ENCODE measurements at regions not wholly inside any gene's neighbourhood (a gene's known extent, or its start where the extent isn't known, plus 50 kb on each side); places are given as distances from the start of the nearest gene placed in this dataset.
"Not testable (repeated sequence)": the region's sequence is repeated elsewhere in the genome, so short reads cannot be mapped to it uniquely, and the experiment has no call there.

- TF ChIP-seq ZNF121 (tag by site-specific recombination; IDR thresholded peaks at IDR 0.05); ZNF274 (IDR thresholded peaks at IDR 0.05; ENCODE audit: low read length); ZNF274 (tag by site-specific recombination; IDR thresholded peaks at IDR 0.05; ENCODE audit: borderline replicate concordance); CTCF (tag by site-specific recombination; IDR thresholded peaks at IDR 0.05); ZNF211 (tag by site-specific recombination; IDR thresholded peaks at IDR 0.05; ENCODE audit: low read depth); MYNN (tag by site-specific recombination; IDR thresholded peaks at IDR 0.05; ENCODE audit: borderline replicate concordance); ZNF701 (tag by site-specific recombination; IDR thresholded peaks at IDR 0.05); ZNF658 (tag by site-specific recombination; IDR thresholded peaks at IDR 0.05); ZNF146 (tag by site-specific recombination; IDR thresholded peaks at IDR 0.05); ZBTB49 (tag by site-specific recombination; IDR thresholded peaks at IDR 0.05; ENCODE audit: low read depth); HOXA7 (CRISPR knock-in tag; IDR thresholded peaks at IDR 0.05; ENCODE audit: borderline replicate concordance): not testable (repeated sequence)
Measured at GRCh38 chr2:67195327-67195726, 201.8 kb upstream of the ETAA1 start.
